K562 (cell line): ENCODE measurements at regions not wholly inside any gene's neighbourhood (a gene's known extent, or its start where the extent isn't known, plus 50 kb on each side); places are given as distances from the start of the nearest gene placed in this dataset.

Experiments used
- ATAC-seq: fragments of 200-7000 bp; cut with Tn5 transposase; 3 replicates; pipeline ENCODE4 v1.9.1; 2020; ENCODE audit warnings: moderate library complexity
- BruUV-seq: library from RNA; stranded (reverse); fragments of 400-500 nt; replicated peaks from 2 replicates; lab custom pipeline; 2021; lab: Mats Ljungman, UMichigan
- CTCF ChIA-PET: fragments of 300-600 bp; formaldehyde crosslinking; extraction: SDS; loops from one replicate; lab custom pipeline; 2021; ENCODE audit warnings: low intra/inter-chr PET ratio; lab: Yijun Ruan, JAX
- POLR2A ChIA-PET: fragments of 300-600, 350-650 bp; sonication (Branson Sonifier 250); formaldehyde crosslinking; extraction: SDS; loops from one replicate; lab custom pipeline; 2021; ENCODE audit warnings: antibody characterized with exemption, inconsistent platforms; lab: Yijun Ruan, JAX
- DNase-seq, 4 experiments: peaks; one replicate each; pipeline versions ENCODE4 v3.0.0 to v3.0.0-alpha.2; 2011 to 2018; ENCODE audit warnings: low spot score in 3 of 4, mixed read lengths in 3 of 4; ENCODE audit errors: extremely low read depth in 1 of 4
- FAIRE-seq: peaks from 2 replicates; lab custom pipeline; 2011; peaks lifted over from hg19 to GRCh38; lab: Jason Lieb, UNC
- H2AFZ ChIP-seq: 2 replicates; pipeline ENCODE4 v1.6.0; 2011; ENCODE audit warnings: low read depth, low read length, control low read depth, inconsistent platforms
- H3K27ac ChIP-seq: fragments of 200-600 bp; 3 replicates; pipeline ENCODE4 v1.8.0; 2011; ENCODE audit warnings: low read depth, mild to moderate bottlenecking, control low read depth, inconsistent platforms, low read length, moderate library complexity, mixed read lengths; ENCODE audit errors: extremely low read depth
- H3K27me3 ChIP-seq, 2 experiments: fragments of 300-600 bp in 1 of 2; 2 replicates in 1 of 2; 3 replicates in 1 of 2; pipeline versions ENCODE4 v1.6.0 to v1.8.0; 2011; ENCODE audit warnings: inconsistent platforms in 2 of 2, low read length in 2 of 2, mild to moderate bottlenecking in 1 of 2, mixed read lengths in 1 of 2, moderate library complexity in 1 of 2; ENCODE audit not compliant: control insufficient read depth in 2 of 2, insufficient read depth in 2 of 2
- H3K36me3 ChIP-seq: fragments of 300-600 bp; 3 replicates; pipeline ENCODE4 v1.8.0; 2011; ENCODE audit warnings: mild to moderate bottlenecking, low read length, inconsistent platforms; ENCODE audit not compliant: control insufficient read depth, insufficient read depth
- H3K4me1 ChIP-seq, 2 experiments: fragments of 200-600 bp in 1 of 2; replicated peaks in 1 of 2; 2 replicates in 1 of 2; 3 replicates in 1 of 2; pipeline versions ENCODE4 v1.5.1 to v1.8.0; 2011; ENCODE audit warnings: inconsistent platforms in 2 of 2, low read length in 2 of 2, mild to moderate bottlenecking in 1 of 2, mixed read lengths in 1 of 2, moderate library complexity in 1 of 2; ENCODE audit not compliant: control insufficient read depth in 2 of 2, insufficient read depth in 2 of 2
- H3K4me2 ChIP-seq: 2 replicates; pipeline ENCODE4 v1.6.1; 2011; ENCODE audit warnings: low read length, control low read depth, inconsistent platforms, mixed read lengths; ENCODE audit not compliant: insufficient read depth
- H3K4me3 ChIP-seq: fragments of 200-600 bp; sonication (generic), shearing (Covaris generic); 2 replicates; pipeline ENCODE4 v1.5.1; 2016; ENCODE audit warnings: control low read depth, inconsistent platforms
- H3K79me2 ChIP-seq: fragments of 200-600 bp; 3 replicates; pipeline ENCODE4 v1.8.0; 2011; ENCODE audit warnings: low read length, inconsistent platforms; ENCODE audit not compliant: control insufficient read depth, insufficient read depth
- H3K9ac ChIP-seq, 2 experiments: 2 replicates each; pipeline versions ENCODE4 v1.6.0 to v1.6.1; 2011; ENCODE audit warnings: low read depth in 2 of 2, low read length in 2 of 2, control low read depth in 1 of 2, inconsistent platforms in 1 of 2, mild to moderate bottlenecking in 1 of 2, mixed read lengths in 1 of 2; ENCODE audit not compliant: insufficient read depth in 1 of 2
- H3K9me1 ChIP-seq: one replicate; pipeline ENCODE4 v1.6.0; 2011; ENCODE audit warnings: inconsistent platforms, mild to moderate bottlenecking, low read length, moderate library complexity; ENCODE audit not compliant: control insufficient read depth, insufficient read depth
- H3K9me3 ChIP-seq: replicated peaks from 2 replicates; pipeline ENCODE4 v1.5.1; 2011; ENCODE audit warnings: low read depth, low read length, inconsistent platforms; ENCODE audit not compliant: control insufficient read depth, insufficient read depth
- H4K20me1 ChIP-seq: replicated peaks from 2 replicates; pipeline ENCODE4 v1.6.1; 2011; ENCODE audit warnings: low read length, inconsistent platforms, mixed read lengths; ENCODE audit not compliant: control insufficient read depth, insufficient read depth
- ADNP ChIP-seq: fragments of 200-800 bp; sonication (Bioruptor generic); IDR thresholded peaks from 2 replicates; pipeline ENCODE4 v1.6.1; 2016; ENCODE audit warnings: missing genetic modification characterization, missing compliant biosample characterization
- ATF3 ChIP-seq, 2 experiments: fragments of 450-650 bp in 1 of 2; sonication (generic) in 1 of 2; formaldehyde crosslinking in 1 of 2; IDR thresholded peaks in 1 of 2; conservative IDR thresholded peaks in 1 of 2; 2 replicates each; pipeline versions ENCODE4 v1.6.1 to v1.8.1; 2016 to 2023; ENCODE audit warnings: mild to moderate bottlenecking in 2 of 2, moderate library complexity in 2 of 2, inconsistent platforms in 1 of 2, missing genetic modification reagents in 1 of 2
- FOSL1 ChIP-seq: fragments of 200-800 bp; sonication (Bioruptor generic); conservative IDR thresholded peaks from 2 replicates; pipeline ENCODE4 v1.6.1; 2016; ENCODE audit warnings: missing genetic modification characterization, missing compliant biosample characterization
- GABPA ChIP-seq: fragments of 200-800 bp; sonication (Bioruptor generic); conservative IDR thresholded peaks from 2 replicates; pipeline ENCODE4 v1.6.1; 2016; ENCODE audit warnings: low read depth, missing genetic modification characterization, missing compliant biosample characterization
- MTA1 ChIP-seq: fragments of 450-650 bp; IDR thresholded peaks from 2 replicates; pipeline ENCODE4 v1.6.1; 2017; ENCODE audit warnings: borderline replicate concordance
- PRPF4 ChIP-seq: fragments of 200-400 bp; formaldehyde crosslinking; IDR thresholded peaks from one replicate; pipeline ENCODE4 v1.6.1; 2017; ENCODE audit warnings: low read length, low read depth, mild to moderate bottlenecking; ENCODE audit not compliant: insufficient read depth, poor library complexity, severe bottlenecking
- RBM14 ChIP-seq: fragments of 200-400 bp; formaldehyde crosslinking; IDR thresholded peaks from 2 replicates; pipeline ENCODE4 v1.6.1; 2018; ENCODE audit warnings: low read depth, mild to moderate bottlenecking, low read length, moderate library complexity, borderline replicate concordance; ENCODE audit not compliant: insufficient read depth
- SETDB1 ChIP-seq: IDR thresholded peaks from one replicate; pipeline ENCODE4 v1.6.1; 2012; ENCODE audit warnings: low read length, control low read depth, inconsistent platforms
- SOX6 ChIP-seq: fragments of 450-650 bp; IDR thresholded peaks from 2 replicates; pipeline ENCODE4 v1.6.1; 2014; ENCODE audit warnings: mild to moderate bottlenecking
- TAF9B ChIP-seq: fragments of 450-650 bp; IDR thresholded peaks from 2 replicates; pipeline ENCODE4 v1.6.1; 2018; ENCODE audit warnings: mild to moderate bottlenecking; ENCODE audit not compliant: partially characterized antibody
- VEZF1 ChIP-seq: fragments of 200-800 bp; sonication (Bioruptor generic); IDR thresholded peaks from 2 replicates; pipeline ENCODE4 v1.6.1; 2017; ENCODE audit warnings: missing genetic modification characterization, missing compliant biosample characterization
- XRCC3 ChIP-seq: fragments of 450-650 bp; IDR thresholded peaks from 2 replicates; pipeline ENCODE4 v1.6.1; 2017; ENCODE audit warnings: mild to moderate bottlenecking, moderate library complexity
- XRCC4 ChIP-seq: IDR thresholded peaks from one replicate; pipeline ENCODE4 v1.6.1; 2011; ENCODE audit not compliant: insufficient read depth, insufficient read length; ENCODE audit errors: extremely low read depth
- YBX1 ChIP-seq: fragments of 450-650 bp; IDR thresholded peaks from 2 replicates; pipeline ENCODE4 v1.7.1; 2016; ENCODE audit warnings: mild to moderate bottlenecking
- YY1 ChIP-seq, 3 experiments: IDR thresholded peaks; 2 replicates each; pipeline ENCODE4 v1.6.1; 2011; ENCODE audit warnings: low read length in 2 of 3, mild to moderate bottlenecking in 2 of 3, moderate library complexity in 2 of 3, borderline replicate concordance in 1 of 3, control low read depth in 1 of 3, low read depth in 1 of 3; ENCODE audit not compliant: insufficient read depth in 3 of 3, insufficient replicate concordance in 2 of 3, control insufficient read depth in 1 of 3, insufficient read length in 1 of 3; ENCODE audit errors: extremely low read depth in 1 of 3
- ZBTB9 ChIP-seq: fragments of 450-650 bp; formaldehyde crosslinking; IDR thresholded peaks from 2 replicates; pipeline ENCODE4 v1.4.0; 2020; ENCODE audit warnings: mild to moderate bottlenecking, moderate library complexity
- ZNF431 ChIP-seq: sonication (generic); formaldehyde crosslinking; IDR thresholded peaks from 2 replicates; pipeline ENCODE4 v1.8.0; 2022; ENCODE audit warnings: mild to moderate bottlenecking, missing genetic modification reagents
- ZNF766 ChIP-seq: fragments of 200-800 bp; sonication (Bioruptor generic); conservative IDR thresholded peaks from 2 replicates; pipeline ENCODE4 v1.6.1; 2016; ENCODE audit warnings: missing genetic modification characterization, missing compliant biosample characterization
- WGBS: fragments of 100-300 bp; shearing (Covaris generic); methylation state at CpG from one replicate; pipeline ENCODE4 v1.1.6; 2016; ENCODE audit warnings: low coverage, mixed read lengths; ENCODE audit not compliant: insufficient coverage; ENCODE audit errors: missing lambda C conversion rate; 5-methylcytosine and 5-hydroxymethylcytosine counted together
- in situ Hi-C: fragments of 300-500 bp; cut with MboI; formaldehyde crosslinking; loops from 4 replicates; pipeline ENCODE4 v1.15.0; 2018; ENCODE audit warnings: inconsistent platforms, mixed read lengths
- intact Hi-C: fragments of 100-400 bp; cut with micrococcal nuclease; formaldehyde crosslinking; loops from 2 replicates; pipeline ENCODE4 v1.14.2; 2022

GRCh38 chr11:109586789-109587188 is 164.8 kb downstream of the C11orf87 start:
- H2AFZ ChIP-seq = no peak overlapping the region
- no peaks in the 10 kb centered on the region for H4K20me1 ChIP-seq
- H3K4me3 ChIP-seq = no peak overlapping the region
- no peaks in the 10 kb centered on the region for H3K9me1 ChIP-seq
- ATAC-seq (no peak), FAIRE-seq (no peak), DNase-seq (no peak)
- ChIA-PET POLR2A (no interaction called here), CTCF (no interaction called here)
- H3K27ac ChIP-seq = no peak overlapping the region
- TF ChIP-seq SOX6 (no peak), ZNF431 (CRISPR knock-in tag) (no peak), RBM14 (no peak), GABPA (tag) (no peak), FOSL1 (no peak), YBX1 (no peak), SETDB1 (no peak), TAF9B (no peak), VEZF1 (no peak), MTA1 (no peak), YY1 (IDR thresholded peaks at IDR 0.05; ENCODE audit: borderline replicate concordance in 1 of 3, control insufficient read depth in 1 of 3, extremely low read depth in 1 of 3, insufficient read depth in 3 of 3, insufficient read length in 1 of 3, insufficient replicate concordance in 2 of 3, low read depth in 1 of 3, low read length in 2 of 3) (no peak), XRCC4 (no peak), XRCC3 (no peak), ATF3 (IDR thresholded peaks at IDR 0.05) (no peak), ATF3 (CRISPR knock-in tag; conservative IDR thresholded peaks at IDR 0.05) (no peak), ZBTB9 (no peak), ADNP (no peak), PRPF4 (no peak), ZNF766 (CRISPR knock-in tag) (no peak)
- intact Hi-C loops (no loop called here), in situ Hi-C loops (no loop called here)
- no TSS peak for BruUV-seq
- H3K9ac ChIP-seq = no peak overlapping the region
- no peak overlapping the region for H3K4me2 ChIP-seq
- WGBS = 0% methylated on average over 1 of the region's 2 CpGs
- H3K27me3 ChIP-seq = no peaks in the 10 kb centered on the region
- no peaks in the 10 kb centered on the region for H3K4me1 ChIP-seq
- no peaks in the 10 kb centered on the region for H3K36me3 ChIP-seq
- no peaks in the 10 kb centered on the region for H3K79me2 ChIP-seq
- H3K9me3 ChIP-seq = 0 out of 2 replicates have a peak, but pooled peaks cover 2% of the 10 kb centered on the region
